HG03095 (cell line): ENCODE measurements at regions not wholly inside any gene's neighbourhood (a gene's known extent, or its start where the extent isn't known, plus 50 kb on each side); places are given as distances from the start of the nearest gene placed in this dataset.

Experiments used
- ATAC-seq: cut with Tn5 transposase; IDR thresholded peaks from one replicate; pipeline ENCODE4 v1.9.1; 2021; ENCODE audit warnings: moderate library complexity; ENCODE audit not compliant: unreplicated experiment

DNA sequence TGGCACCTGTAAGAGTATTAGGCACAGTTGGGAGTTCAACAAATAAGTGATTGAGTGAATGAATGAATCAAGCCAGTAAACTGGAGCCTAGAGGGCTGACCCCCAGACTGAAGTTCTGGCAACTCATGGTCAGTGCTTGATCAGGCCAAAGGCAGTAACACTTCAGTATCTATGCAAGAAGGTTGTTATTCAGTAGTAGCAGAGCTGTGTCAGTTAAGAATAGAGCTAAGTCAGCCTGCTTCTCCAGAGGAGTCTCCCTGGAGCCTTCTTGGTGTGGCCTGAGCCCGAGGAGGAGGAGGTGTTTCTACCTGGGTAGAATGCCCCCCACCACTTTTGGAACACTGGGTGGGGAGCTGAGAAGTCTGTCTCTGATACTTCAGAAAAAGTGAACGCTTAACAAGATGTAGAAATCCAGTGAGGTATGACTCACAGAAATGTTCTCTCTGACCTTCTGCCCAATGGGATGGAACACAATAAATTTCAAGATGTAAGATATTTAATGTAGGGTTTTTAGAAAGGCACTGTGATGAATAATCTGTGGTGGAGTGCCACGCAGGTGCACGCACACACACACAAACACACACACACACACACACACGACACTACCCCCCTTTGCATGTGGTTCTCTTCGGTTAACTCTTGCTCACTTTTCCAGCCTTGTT lies 219.9 kb downstream of the HIPK3 start:
- no peak for ATAC-seq

DNA sequence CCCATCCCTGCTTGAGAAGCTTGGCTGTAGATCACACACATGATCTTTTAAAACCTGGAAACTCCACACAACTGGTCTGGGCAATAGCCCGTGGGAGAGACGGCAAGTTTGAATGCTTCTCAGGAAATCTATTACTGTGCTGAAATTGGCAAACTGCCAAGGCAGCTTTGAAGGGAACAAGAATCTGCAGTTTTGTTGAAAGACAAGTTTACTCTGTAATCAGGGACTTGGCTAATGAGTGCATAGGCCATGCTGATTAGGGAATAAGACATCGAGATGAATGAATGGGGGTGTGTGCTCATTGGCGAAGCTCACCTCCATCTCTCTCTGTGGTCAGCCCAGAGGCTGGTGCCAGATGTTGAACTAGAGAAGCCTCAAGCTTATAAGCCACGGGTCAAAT lies 218.8 kb downstream of the HIPK3 start:
- ATAC-seq = no peak

- ATAC-seq = no peak
Observed at GRCh38 chr11:33474866-33475265, 217.7 kb downstream of the HIPK3 start.

DNA sequence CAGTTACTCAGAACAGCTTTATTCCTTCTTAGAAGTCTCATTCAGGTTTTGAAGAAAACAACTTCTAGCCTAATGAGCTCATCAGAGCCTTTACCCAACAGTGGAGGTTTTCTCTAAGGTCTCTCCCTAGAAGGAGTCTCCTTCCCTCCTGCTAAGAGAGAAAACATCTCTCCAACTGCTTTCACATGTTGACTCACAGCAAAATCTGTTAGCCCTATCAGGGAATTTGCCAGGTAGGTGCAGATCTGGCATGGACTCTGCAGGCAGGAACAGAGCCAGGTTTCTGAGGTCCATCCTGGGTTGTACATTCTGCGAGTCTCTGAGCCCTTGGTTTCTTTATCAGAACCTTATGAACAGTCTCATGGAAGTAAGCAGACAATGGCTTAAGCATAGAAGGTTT lies 214.4 kb downstream of the HIPK3 start:
- ATAC-seq = no peak

DNA sequence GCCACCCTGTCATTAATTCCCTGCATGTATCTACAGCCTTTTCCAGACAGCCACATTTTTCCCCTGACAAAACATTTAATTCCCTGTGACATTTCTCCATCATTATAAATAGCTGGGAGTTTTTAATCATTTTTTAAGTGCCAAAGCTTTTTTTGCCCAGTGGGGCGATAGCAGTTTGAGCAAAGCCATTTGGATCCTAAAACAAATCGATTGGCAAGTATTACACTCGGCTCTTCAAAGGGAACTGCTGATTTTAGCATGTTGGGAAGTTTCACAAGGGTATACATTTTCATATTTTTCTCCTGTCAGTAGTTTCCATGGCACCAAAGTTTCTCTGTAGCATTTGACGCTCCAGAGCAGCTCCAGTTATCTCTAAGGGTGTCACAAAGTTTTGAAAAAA lies 210.8 kb downstream of the HIPK3 start:
- ATAC-seq = no peak

DNA sequence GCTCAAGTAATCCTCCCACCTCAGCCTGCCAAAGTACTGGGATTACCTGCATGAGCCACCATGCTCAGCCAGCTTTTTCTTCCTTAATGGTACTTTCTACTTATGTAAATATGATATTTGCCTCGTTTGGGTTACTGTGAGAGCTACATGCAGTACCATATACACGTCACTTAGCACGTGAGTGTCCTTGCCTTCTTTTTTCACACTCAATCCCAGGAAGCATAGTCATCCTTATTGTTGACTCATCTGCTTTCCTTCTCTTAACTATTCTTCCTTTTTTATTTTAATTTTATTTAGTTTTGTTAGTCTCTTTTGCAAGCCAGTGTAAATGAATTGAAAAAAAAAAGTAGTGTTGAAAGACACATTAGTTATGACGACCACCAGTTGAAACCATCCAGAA lies 205.9 kb downstream of the HIPK3 start:
- ATAC-seq = no peak

- ATAC-seq = no peak
Observed at GRCh38 chr11:33461369-33462125, 204.4 kb downstream of the HIPK3 start.

- ATAC-seq = no peak
Observed at GRCh38 chr11:33457948-33458347, 200.8 kb downstream of the HIPK3 start.

DNA sequence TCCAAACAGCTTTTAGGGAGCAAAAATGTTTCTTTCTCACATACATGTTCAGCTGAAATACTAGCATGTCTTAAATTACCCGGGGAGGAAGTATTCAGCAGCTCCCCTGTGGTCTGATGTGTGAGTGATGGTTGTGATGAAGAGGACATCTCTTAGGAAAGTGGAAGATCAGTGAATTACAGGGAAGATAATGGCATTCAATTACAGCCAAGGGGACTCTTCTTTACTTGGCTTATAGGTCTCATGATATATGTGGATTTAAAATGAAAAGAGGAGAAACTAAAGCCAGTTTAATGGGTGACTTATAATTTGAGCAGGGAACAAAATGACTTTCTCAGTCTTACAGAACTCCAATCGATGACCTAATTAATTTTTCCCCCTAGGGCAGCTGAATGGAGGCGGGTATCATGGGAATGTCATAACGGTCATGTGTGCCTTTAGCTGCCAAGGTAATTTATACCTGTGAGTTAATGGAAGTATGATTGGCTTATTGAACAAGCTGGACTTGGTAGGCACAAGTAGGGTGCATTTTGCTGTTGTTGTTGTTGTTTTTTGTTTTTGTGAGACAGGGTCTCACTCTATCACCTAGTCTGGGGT lies 198.8 kb downstream of the HIPK3 start:
- no peak for ATAC-seq

DNA sequence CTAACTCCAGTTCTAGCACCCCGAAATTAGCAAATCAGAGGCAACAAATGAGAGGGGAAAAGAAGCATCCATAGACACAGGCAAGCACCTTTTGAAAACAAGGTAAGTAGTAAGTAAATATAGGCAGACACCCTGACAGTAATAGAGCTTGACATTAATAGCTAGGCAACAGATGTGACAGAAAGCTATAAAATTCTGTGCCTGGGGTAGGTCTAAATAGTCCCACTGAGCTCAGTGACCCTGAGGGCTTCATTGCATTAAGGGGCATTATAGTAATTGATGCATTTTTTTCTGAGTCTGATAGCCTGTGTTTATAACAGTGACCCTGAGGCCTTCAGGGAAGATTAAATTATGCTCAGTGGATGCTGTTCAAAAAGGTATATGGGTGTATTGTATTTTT lies 197.1 kb downstream of the HIPK3 start:
- ATAC-seq = no peak

- ATAC-seq = no peak
Observed at GRCh38 chr11:33452836-33453624, 195.8 kb downstream of the HIPK3 start.

GRCh38 chr11:33451364-33451763 lies 194.2 kb downstream of the HIPK3 start:
- no peak for ATAC-seq

DNA sequence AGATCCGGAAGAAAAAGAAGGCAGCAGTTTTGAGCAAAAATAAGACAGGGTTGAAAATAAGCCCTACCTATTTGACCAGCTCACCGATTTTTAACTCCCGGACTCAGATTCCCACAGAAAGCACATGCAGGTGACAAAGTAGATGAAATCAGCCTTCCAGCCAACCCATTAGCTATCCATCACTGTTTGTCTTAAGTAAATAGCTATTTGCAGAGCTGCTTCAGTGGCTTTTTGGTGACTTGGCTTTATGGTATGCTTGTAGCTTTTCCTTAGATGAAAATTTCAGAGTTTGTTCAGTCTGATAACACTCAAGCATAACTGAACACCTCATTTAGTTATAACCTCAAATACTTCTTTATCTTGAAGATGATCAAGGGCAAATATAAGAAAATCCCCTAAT lies 192.6 kb downstream of the HIPK3 start:
- ATAC-seq = no peak

DNA sequence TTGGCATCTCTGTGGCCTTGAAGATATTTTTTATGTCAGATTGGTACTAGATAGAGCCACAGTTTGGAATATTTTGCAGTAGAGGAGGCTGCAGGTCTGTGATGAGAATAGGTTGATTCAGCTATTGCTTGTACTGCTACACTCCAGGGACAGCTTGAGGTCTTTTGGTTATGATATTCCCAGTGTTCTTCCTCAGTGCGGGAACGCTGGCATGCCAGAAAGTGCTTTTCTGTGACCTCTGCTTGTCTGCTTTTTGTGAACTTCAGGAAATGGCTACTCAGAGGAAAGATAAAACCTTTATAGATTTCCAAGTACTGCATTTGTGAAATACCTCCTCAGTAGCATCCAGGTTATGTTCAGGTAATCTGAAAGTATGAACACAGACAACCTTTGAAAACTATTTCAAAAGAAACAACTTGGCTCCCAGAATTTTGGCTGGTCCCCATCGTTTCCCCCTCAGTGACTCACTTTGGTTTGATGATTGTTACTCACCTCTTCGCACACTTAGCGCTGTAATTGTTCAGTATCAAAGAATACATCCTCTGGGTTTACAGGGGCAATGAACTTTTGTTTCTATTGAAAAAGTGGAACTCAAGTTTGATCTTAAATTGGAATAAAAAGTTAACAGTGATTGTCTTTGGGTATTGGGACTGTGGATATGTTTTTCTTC lies 191.4 kb downstream of the HIPK3 start:
- ATAC-seq = no peak

- no peak for ATAC-seq
Observed at GRCh38 chr11:33445761-33446161, 188.6 kb downstream of the HIPK3 start.

GRCh38 chr11:33444835-33445594 lies 187.8 kb downstream of the HIPK3 start:
- ATAC-seq = no peak

GRCh38 chr11:33443684-33444083 lies 186.5 kb downstream of the HIPK3 start:
- ATAC-seq = no peak

GRCh38 chr11:33438301-33438700 lies 181.1 kb downstream of the HIPK3 start:
- ATAC-seq = no peak

- no peak for ATAC-seq
Observed at GRCh38 chr11:33437529-33437928, 180.3 kb downstream of the HIPK3 start.

- no peak for ATAC-seq
Observed at GRCh38 chr11:33435216-33435615, 178.0 kb downstream of the HIPK3 start.
